ENCODE measurements at regions not wholly inside any gene's neighbourhood (a gene's known extent, or its start where the extent isn't known, plus 50 kb on each side); places are given as distances from the start of the nearest gene placed in this dataset.
A peak's percentile ranks its signal among the peaks of the same experiment; 100 is the strongest.

DNA sequence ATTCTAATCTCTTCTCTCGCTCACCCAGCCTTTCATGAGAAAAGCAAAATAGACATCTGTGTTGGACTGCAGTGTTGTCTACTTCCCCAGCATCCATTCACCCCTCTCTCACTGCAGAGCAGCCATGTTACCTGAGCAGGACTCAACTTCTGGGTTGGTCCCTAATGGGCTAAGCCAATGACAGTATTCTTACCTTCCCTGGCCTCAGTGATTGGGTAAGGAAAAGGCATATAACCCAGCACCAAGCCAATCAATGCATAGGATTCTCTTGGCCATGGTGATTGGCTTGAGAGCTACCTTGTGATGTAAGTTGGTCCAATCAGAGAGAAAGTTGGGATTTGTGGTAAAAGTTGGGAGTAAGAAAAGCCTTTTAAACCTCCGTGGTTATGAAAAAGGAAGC lies 99.8 kb upstream of the NECTIN1 start:
- Histone ChIP-seq H3K27ac (ENCODE audit: control insufficient read depth, insufficient read depth) (no peak overlapping the region), H3K36me3 (ENCODE audit: control insufficient read depth in 2 of 2, insufficient read depth in 2 of 2, low read length in 1 of 2) (no peaks in the 10 kb centered on the region), H3K27me3 (replicated peaks in 1 of 2; ENCODE audit: control insufficient read depth in 2 of 2, insufficient read depth in 2 of 2, low read length in 1 of 2) (no peaks in the 10 kb centered on the region), H3K4me3 (no peak overlapping the region), H2AFZ (ENCODE audit: control insufficient read depth, low read depth, low read length) (no peak overlapping the region), H4K20me1 (ENCODE audit: control insufficient read depth, insufficient read depth) (no peaks in the 10 kb centered on the region), H3K4me1 (ENCODE audit: control insufficient read depth, insufficient read depth, low read length) (no peaks in the 10 kb centered on the region), H3K4me2 (ENCODE audit: control insufficient read depth, insufficient read depth) (no peak overlapping the region), H3K9me3 (replicated peaks; ENCODE audit: control insufficient read depth, insufficient read depth, low read length) (no peaks in the 10 kb centered on the region; the same call in 1 of the 3 replicates), H3K79me2 (ENCODE audit: control insufficient read depth, insufficient read depth, low read length) (no peaks in the 10 kb centered on the region), H3K9ac (ENCODE audit: control insufficient read depth, insufficient read depth, low read length) (no peak overlapping the region)
- intact Hi-C loops (cut with micrococcal nuclease; ENCODE audit: unreplicated experiment) = no loop called here
- in situ Hi-C loops (cut with MboI) = no loop called here
- BruUV-seq (replicated peaks) = no TSS peak
- ChIA-PET CTCF (no interaction called here), RAD21 (ENCODE audit: unreplicated experiment) (no interaction called here), POLR2A (no interaction called here), SMC1A (ENCODE audit: uncharacterized antibody, unreplicated experiment) (interaction anchor here (1.2 to 1.6 kb wide), 2 partner anchors 11 to 13 kb away, joined by 3 to 4 read pairs; no protein-coding TSS in a partner anchor)
- DNase-seq (ENCODE audit: low read depth, low spot score) (no peak), ATAC-seq (no peak), FAIRE-seq (no peak)
- TF ChIP-seq MTA2 (IDR thresholded peaks at IDR 0.05; ENCODE audit: low read depth) (no peak), NFYB (IDR thresholded peaks at IDR 0.05; ENCODE audit: insufficient read depth, low read depth, low read length) (0 out of 2 replicates have a peak, but pooled peaks have one; percentile 18)
- WGBS (ENCODE audit: insufficient coverage, insufficient replicate concordance, low lambda C conversion rate, missing lambda C conversion rate) = 0% methylated on average over 2 of the region's 2 CpGs

DNA sequence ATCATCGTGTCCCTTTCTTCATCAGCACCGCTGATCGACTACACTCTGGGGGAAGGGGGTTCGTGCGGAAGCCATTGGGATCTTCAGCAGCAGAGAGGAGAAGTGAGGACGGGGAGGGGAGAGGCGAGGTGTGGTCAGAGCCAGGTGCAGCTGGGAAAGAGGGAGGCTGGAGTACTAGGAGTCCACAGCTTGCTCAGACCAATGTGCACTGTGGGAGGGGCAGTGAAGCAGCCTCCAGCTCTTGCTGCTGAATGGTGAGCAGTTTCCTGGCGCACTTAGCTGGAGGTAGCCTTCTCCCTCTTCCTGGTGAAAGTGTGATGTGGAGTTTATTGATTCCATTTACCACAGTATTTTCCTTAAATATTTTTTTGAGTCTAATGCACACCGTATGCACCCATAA lies 99.0 kb upstream of the NECTIN1 start:
- SMC1A ChIA-PET (ENCODE audit: uncharacterized antibody, unreplicated experiment) = interaction anchor here (0.6 kb wide), 1 partner anchor 44 kb away, joined by 3 read pairs; no protein-coding TSS in a partner anchor

More for the DNA sequence above, 99.0 kb upstream of the NECTIN1 start:
- RAD21 ChIA-PET (ENCODE audit: unreplicated experiment) = no interaction called here
- no TSS peak for BruUV-seq (replicated peaks)
- CTCF ChIA-PET = no interaction called here
- POLR2A ChIA-PET = interaction anchor here (0.9 kb wide), 1 partner anchor 38 kb away, joined by 3 read pairs; no protein-coding TSS in a partner anchor
- Histone ChIP-seq H3K27ac (ENCODE audit: control insufficient read depth, insufficient read depth) (no peak overlapping the region), H3K4me3 (no peak overlapping the region), H4K20me1 (ENCODE audit: control insufficient read depth, insufficient read depth) (no peaks in the 10 kb centered on the region), H3K4me1 (ENCODE audit: control insufficient read depth, insufficient read depth, low read length) (no peaks in the 10 kb centered on the region), H2AFZ (ENCODE audit: control insufficient read depth, low read depth, low read length) (no peak overlapping the region), H3K79me2 (ENCODE audit: control insufficient read depth, insufficient read depth, low read length) (no peaks in the 10 kb centered on the region), H3K4me2 (ENCODE audit: control insufficient read depth, insufficient read depth) (no peak overlapping the region), H3K9ac (ENCODE audit: control insufficient read depth, insufficient read depth, low read length) (no peak overlapping the region), H3K36me3 (ENCODE audit: control insufficient read depth in 2 of 2, insufficient read depth in 2 of 2, low read length in 1 of 2) (no peaks in the 10 kb centered on the region), H3K9me3 (replicated peaks; ENCODE audit: control insufficient read depth, insufficient read depth, low read length) (no peaks in the 10 kb centered on the region; the same call in 1 of the 3 replicates), H3K27me3 (replicated peaks in 1 of 2; ENCODE audit: control insufficient read depth in 2 of 2, insufficient read depth in 2 of 2, low read length in 1 of 2) (no peaks in the 10 kb centered on the region)
- in situ Hi-C loops (cut with MboI) = no loop called here
- FAIRE-seq (no peak), DNase-seq (ENCODE audit: low read depth, low spot score) (no peak), ATAC-seq (no peak)
- intact Hi-C loops (cut with micrococcal nuclease; ENCODE audit: unreplicated experiment) = no loop called here
- WGBS (ENCODE audit: insufficient coverage, insufficient replicate concordance, low lambda C conversion rate, missing lambda C conversion rate) = 26% methylated on average over 9 of the region's 9 CpGs
- no peak for TF ChIP-seq POLR2A (IDR thresholded peaks at IDR 0.05; ENCODE audit: low read depth, low read length)
- no peak for TF ChIP-seq SREBF1 (IDR thresholded peaks at IDR 0.05; ENCODE audit: low read length)
- TF ChIP-seq, protein P1, sequence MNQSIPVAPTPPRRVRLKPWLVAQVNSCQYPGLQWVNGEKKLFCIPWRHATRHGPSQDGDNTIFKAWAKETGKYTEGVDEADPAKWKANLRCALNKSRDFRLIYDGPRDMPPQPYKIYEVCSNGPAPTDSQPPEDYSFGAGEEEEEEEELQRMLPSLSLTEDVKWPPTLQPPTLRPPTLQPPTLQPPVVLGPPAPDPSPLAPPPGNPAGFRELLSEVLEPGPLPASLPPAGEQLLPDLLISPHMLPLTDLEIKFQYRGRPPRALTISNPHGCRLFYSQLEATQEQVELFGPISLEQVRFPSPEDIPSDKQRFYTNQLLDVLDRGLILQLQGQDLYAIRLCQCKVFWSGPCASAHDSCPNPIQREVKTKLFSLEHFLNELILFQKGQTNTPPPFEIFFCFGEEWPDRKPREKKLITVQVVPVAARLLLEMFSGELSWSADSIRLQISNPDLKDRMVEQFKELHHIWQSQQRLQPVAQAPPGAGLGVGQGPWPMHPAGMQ (IDR thresholded peaks at IDR 0.05; ENCODE audit: borderline replicate concordance) = no peak
- TF ChIP-seq NFYA (IDR thresholded peaks at IDR 0.05; ENCODE audit: borderline replicate concordance, low read depth, low read length) = no peak
- TF ChIP-seq PML (IDR thresholded peaks at IDR 0.05; ENCODE audit: low read length) = no peak
- no peak for TF ChIP-seq STAT3 (IDR thresholded peaks at IDR 0.05; ENCODE audit: low read depth, low read length)
- TF ChIP-seq DPF2 (IDR thresholded peaks at IDR 0.05) = no peak
- TF ChIP-seq NFXL1 (IDR thresholded peaks at IDR 0.05; ENCODE audit: borderline replicate concordance) = no peak
- TF ChIP-seq ZNF622 (IDR thresholded peaks at IDR 0.05) = no peak
